GM12892 (cell line): ENCODE measurements at regions not wholly inside any gene's neighbourhood (a gene's known extent, or its start where the extent isn't known, plus 50 kb on each side); places are given as distances from the start of the nearest gene placed in this dataset.

ENCODE experiments used
- POLR2A ChIP-seq: IDR thresholded peaks from 2 replicates; pipeline ENCODE4 v1.6.1; 2011; ENCODE audit warnings: low read depth, low read length, control low read depth
- POLR2AphosphoS5 ChIP-seq: IDR thresholded peaks from 2 replicates; pipeline ENCODE4 v1.6.1; 2011; ENCODE audit warnings: low read depth, low read length, control low read depth

GRCh38 chr4:11817088-11817487 is 388.4 kb upstream of the HS3ST1 start:
- TF ChIP-seq POLR2AphosphoS5 (no peak), POLR2A (no peak)
